ENCODE measurements at regions not wholly inside any gene's neighbourhood (a gene's known extent, or its start where the extent isn't known, plus 50 kb on each side); places are given as distances from the start of the nearest gene placed in this dataset.

GRCh38 chr7:77467408-77467807 is 51.3 kb upstream of the GSAP start:
- intact Hi-C loops (cut with DNase I; ENCODE audit: low total_unique reads) = no loop called here
- Histone ChIP-seq H3K27ac (peak overlapping the region in 1 of 4 donors; percentile 8), H3K27me3 (no peaks in the 10 kb centered on the region), H3K4me3 (no peak overlapping the region), H3K9me3 (no peaks in the 10 kb centered on the region), H3K4me1 (no peaks in the 10 kb centered on the region), H3K36me3 (no peaks in the 10 kb centered on the region)
- DNase-seq = peak; percentile 29 to 39
- in situ Hi-C loops (cut with MboI; ENCODE audit: low sequenced_read_pairs in 4 of 4) = no loop called here
- peak; percentile 65 to 86 for ATAC-seq
- TF ChIP-seq CTCF (IDR thresholded peaks at IDR 0.05 in 4 of 5, conservative IDR thresholded peaks at IDR 0.05 in 1 of 5) (no peak), POLR2A (IDR thresholded peaks at IDR 0.05) (no peak)

GRCh38 chr7:77466450-77466849 is 50.3 kb upstream of the GSAP start:
- Histone ChIP-seq H3K4me1 (no peaks in the 10 kb centered on the region), H3K27ac (peak overlapping the region in 1 of 4 donors; percentile 8), H3K9me3 (no peaks in the 10 kb centered on the region), H3K27me3 (no peaks in the 10 kb centered on the region), H3K36me3 (no peaks in the 10 kb centered on the region), H3K4me3 (no peak overlapping the region)
- intact Hi-C loops (cut with DNase I; ENCODE audit: low total_unique reads) = no loop called here
- in situ Hi-C loops (cut with MboI; ENCODE audit: low sequenced_read_pairs in 4 of 4) = no loop called here
- ATAC-seq (no peak), DNase-seq (no peak)
- no peak for TF ChIP-seq POLR2A (IDR thresholded peaks at IDR 0.05)
- no peak for TF ChIP-seq CTCF (IDR thresholded peaks at IDR 0.05 in 4 of 5, conservative IDR thresholded peaks at IDR 0.05 in 1 of 5)
